ENCODE measurements at regions not wholly inside any gene's neighbourhood (a gene's known extent, or its start where the extent isn't known, plus 50 kb on each side); places are given as distances from the start of the nearest gene placed in this dataset.

DNA sequence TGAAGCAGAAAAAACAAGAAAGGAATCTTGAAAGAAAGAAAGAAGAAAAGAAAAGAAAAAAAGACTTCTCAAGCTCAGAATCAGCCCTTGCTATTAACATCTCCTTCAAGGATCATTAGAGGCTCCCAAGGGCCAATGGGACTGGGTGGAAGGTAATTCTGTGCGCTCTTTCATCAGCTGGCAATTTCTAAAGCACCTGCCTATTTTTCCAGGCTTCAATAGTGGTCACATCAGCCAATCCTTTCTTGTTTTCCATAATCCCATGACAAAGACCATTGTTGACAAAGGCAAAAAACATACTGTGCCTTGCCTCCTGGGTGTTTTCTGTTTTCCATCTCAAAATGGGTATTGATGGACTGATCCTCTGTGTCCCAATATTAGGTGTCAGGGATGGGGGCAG is 88.2 kb upstream of the TSC22D1 start:
- TF ChIP-seq, protein P1, sequence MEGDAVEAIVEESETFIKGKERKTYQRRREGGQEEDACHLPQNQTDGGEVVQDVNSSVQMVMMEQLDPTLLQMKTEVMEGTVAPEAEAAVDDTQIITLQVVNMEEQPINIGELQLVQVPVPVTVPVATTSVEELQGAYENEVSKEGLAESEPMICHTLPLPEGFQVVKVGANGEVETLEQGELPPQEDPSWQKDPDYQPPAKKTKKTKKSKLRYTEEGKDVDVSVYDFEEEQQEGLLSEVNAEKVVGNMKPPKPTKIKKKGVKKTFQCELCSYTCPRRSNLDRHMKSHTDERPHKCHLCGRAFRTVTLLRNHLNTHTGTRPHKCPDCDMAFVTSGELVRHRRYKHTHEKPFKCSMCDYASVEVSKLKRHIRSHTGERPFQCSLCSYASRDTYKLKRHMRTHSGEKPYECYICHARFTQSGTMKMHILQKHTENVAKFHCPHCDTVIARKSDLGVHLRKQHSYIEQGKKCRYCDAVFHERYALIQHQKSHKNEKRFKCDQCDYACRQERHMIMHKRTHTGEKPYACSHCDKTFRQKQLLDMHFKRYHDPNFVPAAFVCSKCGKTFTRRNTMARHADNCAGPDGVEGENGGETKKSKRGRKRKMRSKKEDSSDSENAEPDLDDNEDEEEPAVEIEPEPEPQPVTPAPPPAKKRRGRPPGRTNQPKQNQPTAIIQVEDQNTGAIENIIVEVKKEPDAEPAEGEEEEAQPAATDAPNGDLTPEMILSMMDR (IDR thresholded peaks at IDR 0.05) = no peak
- TF ChIP-seq POLR2A (IDR thresholded peaks at IDR 0.05) = no peak

Measured in testis (tissue), 2 donors.